OCI-LY7 (cell line): ENCODE measurements at regions not wholly inside any gene's neighbourhood (a gene's known extent, or its start where the extent isn't known, plus 50 kb on each side); places are given as distances from the start of the nearest gene placed in this dataset.

Source experiments
- CTCF ChIP-seq: fragments of 200-600 bp; sonication (generic); conservative IDR thresholded peaks from 2 replicates; pipeline ENCODE4 v1.5.1; 2014; ENCODE audit warnings: mild to moderate bottlenecking, antibody characterized with exemption, low read length, moderate library complexity, mixed read lengths
- EZH2phosphoT487 ChIP-seq: fragments of 200-600 bp; sonication (generic); IDR thresholded peaks from 2 replicates; pipeline ENCODE4 v1.6.1; 2018; ENCODE audit warnings: low read depth, borderline replicate concordance, mild to moderate bottlenecking, mixed run types, antibody characterized with exemption, low read length, moderate library complexity, mixed read lengths

- TF ChIP-seq CTCF (peak; percentile 34), EZH2phosphoT487 (no peak)
Measured at GRCh38 chr22:35140879-35141745, 75.2 kb downstream of the ISX start.
